Ovary (tissue), 7 donors: ENCODE measurements at regions not wholly inside any gene's neighbourhood (a gene's known extent, or its start where the extent isn't known, plus 50 kb on each side); places are given as distances from the start of the nearest gene placed in this dataset.

ENCODE experiments used
- DNase-seq, 5 donors: peaks; one replicate each; pipeline ENCODE4 v3.0.0-alpha.2; 2019 to 2020
- H3K27ac ChIP-seq, 2 donors: fragments of 200-600 bp; one replicate each; pipeline versions ENCODE4 v1.5.1 to v1.8.0; 2019 to 2022
- H3K27me3 ChIP-seq: fragments of 200-600 bp; one replicate; pipeline ENCODE4 v1.8.0; 2022
- H3K36me3 ChIP-seq: fragments of 200-600 bp; sonication (generic); one replicate; pipeline ENCODE4 v1.5.1; 2019
- H3K4me1 ChIP-seq: one replicate; pipeline ENCODE4 v1.8.1; 2013; ENCODE audit warnings: mild to moderate bottlenecking, moderate library complexity; ENCODE audit not compliant: insufficient read depth
- H3K4me3 ChIP-seq: fragments of 200-600 bp; sonication (generic); one replicate; pipeline ENCODE4 v1.5.1; 2017
- H3K9me3 ChIP-seq, 2 donors: fragments of 200-600 bp in 1 of 2; sonication (generic) in 1 of 2; one replicate each; pipeline versions ENCODE4 v1.5.1 to v1.8.1; 2013 to 2019; ENCODE audit warnings: mild to moderate bottlenecking in 1 of 2, moderate library complexity in 1 of 2
- CTCF ChIP-seq, 3 donors: fragments of 450-650 bp in 2 of 3; fragments of 200-600 bp in 1 of 3; IDR thresholded peaks; one replicate each; pipeline versions ENCODE4 v1.5.1 to v1.8.0; 2016 to 2022; ENCODE audit warnings: antibody characterized with exemption in 3 of 3, mild to moderate bottlenecking in 1 of 3
- EP300 ChIP-seq: sonication (generic); formaldehyde crosslinking; IDR thresholded peaks from one replicate; pipeline ENCODE4 v1.6.1; 2017; ENCODE audit warnings: antibody characterized with exemption
- POLR2A ChIP-seq: fragments of 450-650 bp; IDR thresholded peaks from one replicate; pipeline ENCODE4 v1.6.1; 2017; ENCODE audit warnings: antibody characterized with exemption, mild to moderate bottlenecking, moderate library complexity
- whole genome bisulfite sequencing, 3 donors: extraction: QIAGEN DNeasy Blood & Tissue Kit in 1 of 3; methylation state at CpG; one replicate each; pipeline versions ENCODE4 v1.1.5 to v1.1.7; 2013 to 2017; 5-methylcytosine and 5-hydroxymethylcytosine counted together
- intact Hi-C, 4 donors: fragments of 100-400 bp; cut with DNase I; formaldehyde crosslinking; loops; one replicate each; pipeline versions ENCODE4 v1.11.0 to v1.15.1; 2022 to 2023
- donor health status: DM: no; HTN: no; CAD: no; lungs with moderate emphysema.
- donor health status: DM: no; HTN: no; CAD: no.
- donor health status: Bipolar disorder and iron deficiency.
- donor health status: DM: no; HTN: no; CAD: no.
- donor health status: DM: yes; HTN: yes; CAD: no.

- no peak for DNase-seq
- H3K36me3 ChIP-seq, result no peaks in the 10 kb centered on the region
- H3K9me3 ChIP-seq, result no peaks in the 10 kb centered on the region
- no peak overlapping the region for H3K4me3 ChIP-seq
- intact Hi-C loops, result no loop called here
- no peaks in the 10 kb centered on the region for H3K27me3 ChIP-seq
- no peak overlapping the region for H3K27ac ChIP-seq
- WGBS, 3 donors, result 30 to 37% (median 33%) methylated on average over 14 of the region's 14 CpGs
- TF ChIP-seq CTCF (IDR thresholded peaks at IDR 0.05), result no peak
- no peak for TF ChIP-seq EP300
- TF ChIP-seq POLR2A, result no peak
- H3K4me1 ChIP-seq, result no peaks in the 10 kb centered on the region
These were observed 469.6 kb downstream of the NPHP4 start for GRCh38 chr1:5522531-5523145.

GRCh38 chr1:5519366-5520135 is 472.7 kb downstream of the NPHP4 start:
- no peak for DNase-seq
- intact Hi-C loops, result loop anchor here in 2 of 4 donors (10.0 kb wide), 2 partner anchors 225 to 865 kb away; partner anchors contain the start of gene AJAP1 (in 1 of the 2)
- 67 to 81% (median 71%) methylated on average over 10 of the region's 10 CpGs for WGBS, 3 donors
- Histone ChIP-seq H3K9me3 (no peaks in the 10 kb centered on the region), H3K27ac (no peak overlapping the region), H3K4me1 (no peaks in the 10 kb centered on the region), H3K27me3 (no peaks in the 10 kb centered on the region), H3K36me3 (no peaks in the 10 kb centered on the region), H3K4me3 (no peak overlapping the region)
- TF ChIP-seq CTCF (IDR thresholded peaks at IDR 0.05) (no peak), POLR2A (no peak), EP300 (no peak)

- no peak for DNase-seq
- H3K4me1 ChIP-seq, result no peaks in the 10 kb centered on the region
- H3K36me3 ChIP-seq, result no peaks in the 10 kb centered on the region
- TF ChIP-seq EP300 (no peak), CTCF (IDR thresholded peaks at IDR 0.05) (no peak), POLR2A (no peak)
- intact Hi-C loops, result loop anchor here in 2 of 4 donors (10.0 kb wide), 2 partner anchors 228 to 862 kb away; partner anchors contain the start of gene AJAP1 (in 1 of the 2)
- no peaks in the 10 kb centered on the region for H3K27me3 ChIP-seq
- WGBS, 3 donors, result 83 to 86% (median 84%) methylated on average over 10 of the region's 10 CpGs
- H3K9me3 ChIP-seq, result no peaks in the 10 kb centered on the region
- H3K4me3 ChIP-seq, result no peak overlapping the region
- no peak overlapping the region for H3K27ac ChIP-seq
These were observed 475.5 kb downstream of the NPHP4 start for GRCh38 chr1:5516756-5517155.

- Histone ChIP-seq H3K27ac (no peak overlapping the region), H3K9me3 (no peaks in the 10 kb centered on the region), H3K4me1 (no peaks in the 10 kb centered on the region), H3K36me3 (no peaks in the 10 kb centered on the region), H3K27me3 (no peaks in the 10 kb centered on the region), H3K4me3 (no peak overlapping the region)
- no peak for DNase-seq
- TF ChIP-seq CTCF (IDR thresholded peaks at IDR 0.05), result no peak
- no peak for TF ChIP-seq POLR2A
- TF ChIP-seq EP300, result no peak
- intact Hi-C loops, result loop anchor here in 2 of 4 donors (10.0 kb wide), 2 partner anchors 229 to 861 kb away; partner anchors contain the start of gene AJAP1 (in 1 of the 2)
- 85 to 92% (median 91%) methylated on average over 6 of the region's 6 CpGs for WGBS, 3 donors
These were observed 476.7 kb downstream of the NPHP4 start for GRCh38 chr1:5515501-5515900.
